ENCODE measurements at regions not wholly inside any gene's neighbourhood (a gene's known extent, or its start where the extent isn't known, plus 50 kb on each side); places are given as distances from the start of the nearest gene placed in this dataset.

DNA sequence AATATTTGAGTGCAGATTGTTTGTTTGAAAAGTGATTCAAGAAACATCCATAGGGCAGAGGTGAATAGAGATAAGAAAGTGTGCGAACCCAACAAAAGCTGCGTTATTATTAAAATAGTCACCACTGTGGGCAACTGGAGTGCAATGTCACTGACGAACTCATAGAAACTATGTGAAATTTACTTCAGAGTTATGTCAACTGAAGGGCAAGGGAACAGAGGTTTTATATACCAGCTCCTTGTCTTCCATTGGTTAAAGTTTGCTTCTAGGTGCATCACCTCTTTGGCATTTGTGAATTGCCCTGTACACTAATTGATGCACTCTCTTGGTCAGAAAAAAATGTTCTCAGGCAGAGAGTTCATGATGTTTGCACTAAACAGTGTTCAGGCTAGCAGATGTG, 110.5 kb upstream of the NYAP2 start:
- FAIRE-seq (no peak), DNase-seq (ENCODE audit: low read depth in 1 of 2, low spot score in 1 of 2) (peak in 1 of 2 experiments; percentile 37), ATAC-seq (peak in 1 of 2 experiments; percentile 58; a peak in 3 of 6 replicates)
- Histone ChIP-seq H3K27ac (no peak overlapping the region), H3K4me3 (no peak overlapping the region), H3K4me2 (no peak overlapping the region), H3K4me1 (no peaks in the 10 kb centered on the region), H3K9me3 (no peaks in the 10 kb centered on the region)
- CTCF ChIA-PET: interaction anchor here (0.6 kb wide), 1 partner anchor 17 kb away, joined by 3 read pairs; no protein-coding TSS in a partner anchor
- POLR2A ChIA-PET: no interaction called here
- WGBS (ENCODE audit: missing lambda C conversion rate): 49% methylated on average over 3 of the region's 3 CpGs
- no peak for TF ChIP-seq NFE2L2 (conservative IDR thresholded peaks at IDR 0.05; ENCODE audit: low read length)
- TF ChIP-seq GATA3 (IDR thresholded peaks at IDR 0.05; ENCODE audit: borderline replicate concordance): peak; percentile 39; the same call in 1 of the 2 replicates
- TF ChIP-seq HOXA7 (CRISPR knock-in tag; IDR thresholded peaks at IDR 0.05): no peak

DNA sequence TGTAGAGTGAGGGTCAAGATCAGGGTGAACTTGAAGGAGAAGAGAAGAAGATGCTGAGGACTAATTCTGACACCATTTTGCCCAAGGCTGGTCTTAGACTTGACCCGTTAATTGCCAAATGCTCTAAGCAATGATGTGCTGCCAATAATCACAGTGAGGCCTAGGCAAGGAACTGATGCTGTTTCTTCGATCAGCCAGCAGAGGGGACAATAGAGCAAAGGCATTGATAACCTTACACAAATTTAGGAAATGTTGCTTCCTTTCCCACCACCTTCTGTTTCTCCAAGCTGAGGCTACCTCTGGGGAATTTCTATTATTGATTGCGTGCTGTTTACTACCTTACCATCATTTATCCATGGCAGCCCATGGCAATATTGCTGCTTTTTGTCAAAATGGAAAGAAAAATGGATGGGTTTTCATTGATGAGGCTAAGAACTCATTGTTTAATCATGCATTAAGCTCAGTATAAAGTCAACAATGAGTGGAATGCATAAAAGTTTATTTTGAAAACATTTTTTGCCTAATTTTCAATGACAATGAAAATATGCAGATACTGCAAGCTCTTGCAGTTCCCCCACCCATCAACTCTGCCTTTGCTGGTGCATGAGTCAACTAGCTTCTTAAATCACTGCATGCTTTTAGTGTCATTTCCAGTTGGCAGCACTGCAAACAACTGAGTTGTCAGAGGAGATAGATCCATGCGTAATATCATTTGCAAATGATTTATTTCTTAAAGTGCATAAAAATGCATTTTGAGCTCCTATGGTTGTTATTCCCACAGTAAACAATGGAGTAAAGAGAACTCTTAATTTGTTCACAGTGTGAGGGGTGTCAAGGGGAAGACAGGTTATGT, 116.4 kb upstream of the NYAP2 start:
- Histone ChIP-seq H3K27ac (no peak overlapping the region), H3K4me1 (no peaks in the 10 kb centered on the region), H3K9me3 (peaks cover 5% of the 10 kb centered on the region; the same call in 1 of the 3 replicates), H3K4me2 (no peak overlapping the region), H3K4me3 (no peak overlapping the region)
- ATAC-seq (peak in 1 of 2 experiments; percentile 64; a peak in 3 of 6 replicates), DNase-seq (ENCODE audit: low read depth in 1 of 2, low spot score in 1 of 2) (peak; percentile 3 to 24), FAIRE-seq (no peak)
- CTCF ChIA-PET: interaction anchor here (0.9 to 1.8 kb wide), 3 partner anchors 10 to 38 kb away, joined by 3 to 8 read pairs (median 4); no protein-coding TSS in a partner anchor
- TF ChIP-seq SREBF2 (IDR thresholded peaks at IDR 0.05) (no peak), CHD4 (IDR thresholded peaks at IDR 0.05; ENCODE audit: borderline replicate concordance) (no peak), RNF2 (IDR thresholded peaks at IDR 0.05; ENCODE audit: borderline replicate concordance, low read depth) (no peak), CBX2 (IDR thresholded peaks at IDR 0.05; ENCODE audit: borderline replicate concordance, low read depth) (no peak), ZNF302 (CRISPR knock-in tag; IDR thresholded peaks at IDR 0.05) (no peak), EHF (CRISPR knock-in tag; IDR thresholded peaks at IDR 0.05) (no peak), KDM1A (IDR thresholded peaks at IDR 0.05; ENCODE audit: low read depth) (no peak), MYC (IDR thresholded peaks at IDR 0.05; ENCODE audit: borderline replicate concordance, low read length) (no peak), CHD2 (IDR thresholded peaks at IDR 0.05; ENCODE audit: low read length, partially characterized antibody) (no peak), SMC3 (IDR thresholded peaks at IDR 0.05) (peak; percentile 57; the same call in 2 of the 3 replicates), EHMT2 (IDR thresholded peaks at IDR 0.05; ENCODE audit: low read depth) (no peak), ZSCAN20 (CRISPR knock-in tag; IDR thresholded peaks at IDR 0.05) (no peak), KDM5A (IDR thresholded peaks at IDR 0.05) (no peak), RAD21 (conservative IDR thresholded peaks at IDR 0.05 in 1 of 2, IDR thresholded peaks at IDR 0.05 in 1 of 2) (peak; percentile 55 to 68), HDAC2 (IDR thresholded peaks at IDR 0.05) (no peak), ZFP36 (IDR thresholded peaks at IDR 0.05; ENCODE audit: borderline replicate concordance, partially characterized antibody) (no peak)
- TF ChIP-seq, protein P1, sequence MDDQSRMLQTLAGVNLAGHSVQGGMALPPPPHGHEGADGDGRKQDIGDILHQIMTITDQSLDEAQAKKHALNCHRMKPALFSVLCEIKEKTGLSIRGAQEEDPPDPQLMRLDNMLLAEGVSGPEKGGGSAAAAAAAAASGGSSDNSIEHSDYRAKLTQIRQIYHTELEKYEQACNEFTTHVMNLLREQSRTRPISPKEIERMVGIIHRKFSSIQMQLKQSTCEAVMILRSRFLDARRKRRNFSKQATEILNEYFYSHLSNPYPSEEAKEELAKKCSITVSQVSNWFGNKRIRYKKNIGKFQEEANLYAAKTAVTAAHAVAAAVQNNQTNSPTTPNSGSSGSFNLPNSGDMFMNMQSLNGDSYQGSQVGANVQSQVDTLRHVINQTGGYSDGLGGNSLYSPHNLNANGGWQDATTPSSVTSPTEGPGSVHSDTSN (IDR thresholded peaks at IDR 0.05): no peak
- TF ChIP-seq, protein P2, sequence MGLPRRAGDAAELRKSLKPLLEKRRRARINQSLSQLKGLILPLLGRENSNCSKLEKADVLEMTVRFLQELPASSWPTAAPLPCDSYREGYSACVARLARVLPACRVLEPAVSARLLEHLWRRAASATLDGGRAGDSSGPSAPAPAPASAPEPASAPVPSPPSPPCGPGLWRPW (IDR thresholded peaks at IDR 0.05): no peak
- TF ChIP-seq, protein P3, sequence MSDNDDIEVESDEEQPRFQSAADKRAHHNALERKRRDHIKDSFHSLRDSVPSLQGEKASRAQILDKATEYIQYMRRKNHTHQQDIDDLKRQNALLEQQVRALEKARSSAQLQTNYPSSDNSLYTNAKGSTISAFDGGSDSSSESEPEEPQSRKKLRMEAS (IDR thresholded peaks at IDR 0.05): no peak
- TF ChIP-seq, protein P4, sequence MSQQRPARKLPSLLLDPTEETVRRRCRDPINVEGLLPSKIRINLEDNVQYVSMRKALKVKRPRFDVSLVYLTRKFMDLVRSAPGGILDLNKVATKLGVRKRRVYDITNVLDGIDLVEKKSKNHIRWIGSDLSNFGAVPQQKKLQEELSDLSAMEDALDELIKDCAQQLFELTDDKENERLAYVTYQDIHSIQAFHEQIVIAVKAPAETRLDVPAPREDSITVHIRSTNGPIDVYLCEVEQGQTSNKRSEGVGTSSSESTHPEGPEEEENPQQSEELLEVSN (IDR thresholded peaks at IDR 0.05; ENCODE audit: borderline replicate concordance, low read depth): no peak
- TF ChIP-seq, protein P5, sequence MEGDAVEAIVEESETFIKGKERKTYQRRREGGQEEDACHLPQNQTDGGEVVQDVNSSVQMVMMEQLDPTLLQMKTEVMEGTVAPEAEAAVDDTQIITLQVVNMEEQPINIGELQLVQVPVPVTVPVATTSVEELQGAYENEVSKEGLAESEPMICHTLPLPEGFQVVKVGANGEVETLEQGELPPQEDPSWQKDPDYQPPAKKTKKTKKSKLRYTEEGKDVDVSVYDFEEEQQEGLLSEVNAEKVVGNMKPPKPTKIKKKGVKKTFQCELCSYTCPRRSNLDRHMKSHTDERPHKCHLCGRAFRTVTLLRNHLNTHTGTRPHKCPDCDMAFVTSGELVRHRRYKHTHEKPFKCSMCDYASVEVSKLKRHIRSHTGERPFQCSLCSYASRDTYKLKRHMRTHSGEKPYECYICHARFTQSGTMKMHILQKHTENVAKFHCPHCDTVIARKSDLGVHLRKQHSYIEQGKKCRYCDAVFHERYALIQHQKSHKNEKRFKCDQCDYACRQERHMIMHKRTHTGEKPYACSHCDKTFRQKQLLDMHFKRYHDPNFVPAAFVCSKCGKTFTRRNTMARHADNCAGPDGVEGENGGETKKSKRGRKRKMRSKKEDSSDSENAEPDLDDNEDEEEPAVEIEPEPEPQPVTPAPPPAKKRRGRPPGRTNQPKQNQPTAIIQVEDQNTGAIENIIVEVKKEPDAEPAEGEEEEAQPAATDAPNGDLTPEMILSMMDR (IDR thresholded peaks at IDR 0.05): peak; percentile 49
- WGBS (ENCODE audit: missing lambda C conversion rate): 35% methylated on average over 4 of the region's 4 CpGs
- POLR2A ChIA-PET: no interaction called here
